Fibroblast of the aortic adventitia (primary cell): ENCODE measurements at regions not wholly inside any gene's neighbourhood (a gene's known extent, or its start where the extent isn't known, plus 50 kb on each side); places are given as distances from the start of the nearest gene placed in this dataset. TPM values are rescaled to one million over a fixed set of nuclear protein-coding genes. Genes with fewer than 3 reads are reported as not detected.
"Not testable (repeated sequence)": the region's sequence is repeated elsewhere in the genome, so short reads cannot be mapped to it uniquely, and the experiment has no call there.

Experiments
- DNase-seq: peaks from one replicate; pipeline ENCODE4 v3.0.0-alpha.2; 2010; ENCODE audit warnings: low read depth
- H3K4me3 ChIP-seq: 2 replicates; pipeline ENCODE4 v1.5.1; 2011; ENCODE audit warnings: low read depth, mild to moderate bottlenecking, control low read depth, low read length, moderate library complexity
- small RNA-seq: library from RNA; depleted of rRNA; stranded (forward); fragments of <200 nt; gene quantifications from one replicate; pipeline ENCODE3, GENCODE V24; 2012
- TF ChIP-seq, protein P1 (sequence below): IDR thresholded peaks from 2 replicates; pipeline ENCODE4 v1.5.1; 2011; ENCODE audit warnings: mild to moderate bottlenecking, low read length, control low read depth, inconsistent platforms; ENCODE audit not compliant: insufficient read depth

DNA sequence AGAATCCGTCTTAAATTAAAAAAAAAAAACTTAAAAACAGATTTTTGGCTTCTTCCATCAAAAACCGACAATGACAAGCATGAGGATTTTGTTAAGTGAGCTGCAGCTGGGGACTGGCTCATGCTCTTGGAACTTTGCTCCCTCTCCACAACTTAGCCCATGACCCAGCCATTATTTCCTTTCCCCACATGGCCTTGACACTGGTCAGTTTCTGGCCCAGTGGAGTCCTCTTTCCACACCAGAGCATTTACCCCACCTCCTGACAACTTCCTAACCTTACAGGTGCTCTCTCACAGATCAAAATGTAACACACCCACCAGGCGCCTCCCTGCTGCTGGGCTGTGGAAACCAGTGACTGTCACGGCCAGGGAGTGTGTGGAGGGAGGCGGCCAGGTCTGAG lies 62.7 kb upstream of the ZNF267 start:
- H3K4me3 ChIP-seq: no peak overlapping the region
- no peak for DNase-seq
- TF ChIP-seq, protein P1, sequence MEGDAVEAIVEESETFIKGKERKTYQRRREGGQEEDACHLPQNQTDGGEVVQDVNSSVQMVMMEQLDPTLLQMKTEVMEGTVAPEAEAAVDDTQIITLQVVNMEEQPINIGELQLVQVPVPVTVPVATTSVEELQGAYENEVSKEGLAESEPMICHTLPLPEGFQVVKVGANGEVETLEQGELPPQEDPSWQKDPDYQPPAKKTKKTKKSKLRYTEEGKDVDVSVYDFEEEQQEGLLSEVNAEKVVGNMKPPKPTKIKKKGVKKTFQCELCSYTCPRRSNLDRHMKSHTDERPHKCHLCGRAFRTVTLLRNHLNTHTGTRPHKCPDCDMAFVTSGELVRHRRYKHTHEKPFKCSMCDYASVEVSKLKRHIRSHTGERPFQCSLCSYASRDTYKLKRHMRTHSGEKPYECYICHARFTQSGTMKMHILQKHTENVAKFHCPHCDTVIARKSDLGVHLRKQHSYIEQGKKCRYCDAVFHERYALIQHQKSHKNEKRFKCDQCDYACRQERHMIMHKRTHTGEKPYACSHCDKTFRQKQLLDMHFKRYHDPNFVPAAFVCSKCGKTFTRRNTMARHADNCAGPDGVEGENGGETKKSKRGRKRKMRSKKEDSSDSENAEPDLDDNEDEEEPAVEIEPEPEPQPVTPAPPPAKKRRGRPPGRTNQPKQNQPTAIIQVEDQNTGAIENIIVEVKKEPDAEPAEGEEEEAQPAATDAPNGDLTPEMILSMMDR: no peak

DNA sequence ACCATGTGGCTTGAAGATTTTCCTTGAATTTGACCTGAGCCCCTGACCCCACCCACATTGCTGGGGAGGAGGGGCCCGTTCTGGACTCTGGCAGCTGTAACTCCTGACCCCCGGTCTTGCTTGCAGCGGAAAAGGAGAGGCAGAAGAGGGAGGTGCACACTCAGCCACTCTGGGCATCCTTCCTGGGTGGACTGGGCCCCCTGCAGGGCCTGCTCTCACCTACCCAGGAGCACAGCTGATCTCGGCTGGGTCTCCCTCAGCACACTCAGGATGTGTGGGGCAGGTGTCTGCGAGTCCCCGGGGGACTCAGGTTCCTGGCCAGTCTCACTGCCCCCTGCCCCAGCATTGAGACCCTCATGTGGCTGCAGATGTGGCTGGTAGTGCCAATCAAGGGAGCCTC lies 57.5 kb upstream of the ZNF267 start:
- DNase-seq, H3K4me3 ChIP-seq: not testable (repeated sequence)

DNA sequence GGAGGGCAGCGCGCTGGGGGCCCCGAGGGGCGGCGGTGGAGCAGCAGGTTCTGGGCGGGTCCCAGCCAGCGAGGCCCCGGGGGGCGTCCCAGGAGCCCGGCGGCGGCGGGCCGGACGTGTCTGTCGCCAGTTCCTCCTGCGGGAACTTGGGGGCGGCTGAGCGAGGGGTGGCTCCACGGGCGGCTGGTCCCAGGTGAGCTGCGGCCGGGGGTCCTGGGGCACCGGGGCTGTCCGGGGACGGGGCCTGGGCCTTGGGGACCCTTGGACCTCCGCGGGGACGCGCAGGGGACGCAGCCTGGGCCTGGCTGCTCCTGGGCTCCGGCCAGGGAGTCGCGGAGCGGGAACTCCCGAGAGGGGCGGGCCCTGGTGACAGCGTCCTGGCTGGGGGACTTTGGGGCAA lies 54.2 kb upstream of the ZNF267 start:
- no peak overlapping the region for H3K4me3 ChIP-seq
- TF ChIP-seq, protein P1: no peak
- DNase-seq: no peak

DNA sequence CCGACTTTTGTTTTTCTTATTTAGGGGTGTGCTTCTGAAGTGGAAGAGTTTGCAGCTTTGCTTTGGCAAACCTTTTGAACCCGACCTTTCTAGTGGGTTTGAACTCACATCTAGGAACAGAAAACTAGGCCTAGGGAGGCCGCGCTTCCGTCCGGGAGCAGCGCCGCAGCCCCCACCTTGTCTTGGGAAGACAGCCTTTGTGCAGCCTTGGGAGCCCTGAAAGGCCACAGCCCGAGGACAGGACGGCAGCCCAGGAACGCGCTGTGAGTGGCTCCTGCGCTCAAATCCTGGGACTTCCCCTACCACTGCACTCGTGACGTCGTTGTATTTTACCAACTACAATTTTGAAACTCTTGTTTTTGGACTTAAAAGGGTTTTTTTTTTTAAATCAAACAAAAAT lies 53.7 kb upstream of the ZNF267 start:
- H3K4me3 ChIP-seq: no peak overlapping the region
- DNase-seq: no peak
- TF ChIP-seq, protein P1: no peak

Small RNA genes lying in the stretch of these regions (small RNA-seq; reads per million reads assigned to genes)
- gene AC074050.1: not detected
